MM.1S (cell line): ENCODE measurements at regions not wholly inside any gene's neighbourhood (a gene's known extent, or its start where the extent isn't known, plus 50 kb on each side); places are given as distances from the start of the nearest gene placed in this dataset.

Experiments used
- CTCF ChIP-seq: fragments of 300-600 bp; sonication (generic); IDR thresholded peaks from 2 replicates; pipeline ENCODE4 v1.5.1; 2016; ENCODE audit warnings: antibody characterized with exemption, low read length, mixed read lengths
- EZH2 ChIP-seq: fragments of 300-600 bp; sonication (generic); optimal IDR thresholded peaks from 2 replicates; pipeline ENCODE3; 2017; ENCODE audit warnings: low read depth, mild to moderate bottlenecking, antibody characterized with exemption, low read length, mixed read lengths
- EZH2phosphoT487 ChIP-seq: fragments of 300-600 bp; sonication (generic); IDR thresholded peaks from 2 replicates; pipeline ENCODE4 v1.6.1; 2018; ENCODE audit warnings: antibody characterized with exemption, low read length

- no peak for TF ChIP-seq CTCF
- TF ChIP-seq EZH2, result no peak
- no peak for TF ChIP-seq EZH2phosphoT487
These were observed 97.5 kb upstream of the COG2 start for GRCh38 chr1:230544758-230545157.
